Neural cell (in vitro differentiated cells): ENCODE measurements at regions not wholly inside any gene's neighbourhood (a gene's known extent, or its start where the extent isn't known, plus 50 kb on each side); places are given as distances from the start of the nearest gene placed in this dataset.

Experiments
- H2AFZ ChIP-seq: fragments of 200-600, 300-800 bp; sonication (generic), shearing (Covaris generic); 2 replicates; pipeline ENCODE4 v1.6.0; 2014; ENCODE audit warnings: low read depth, mild to moderate bottlenecking, antibody characterized with exemption, low read length, moderate library complexity
- H3F3A ChIP-seq: fragments of 200-600 bp; shearing (Covaris generic); 2 replicates; pipeline ENCODE4 v1.6.1; 2016; ENCODE audit warnings: mild to moderate bottlenecking, moderate library complexity, mixed read lengths, antibody characterized with exemption, low read length; ENCODE audit not compliant: insufficient read depth, poor library complexity, severe bottlenecking
- H3K27ac ChIP-seq: fragments of 200-600, 300-800 bp; sonication (generic), shearing (Covaris generic); 2 replicates; pipeline ENCODE4 v1.5.1; 2014; ENCODE audit warnings: mild to moderate bottlenecking, low read length, moderate library complexity
- H3K27me3 ChIP-seq: fragments of 300-800, 200-600 bp; sonication (generic), shearing (Covaris generic); 2 replicates; pipeline ENCODE4 v1.6.0; 2014; ENCODE audit warnings: mild to moderate bottlenecking, low read depth, low read length, moderate library complexity; ENCODE audit not compliant: insufficient read depth
- H3K36me3 ChIP-seq: fragments of 300-800, 200-600 bp; sonication (generic), shearing (Covaris generic); 2 replicates; pipeline ENCODE4 v1.5.1; 2014; ENCODE audit warnings: mild to moderate bottlenecking, antibody characterized with exemption, low read length, moderate library complexity; ENCODE audit not compliant: insufficient read depth
- H3K4me2 ChIP-seq: fragments of 300-800, 200-600 bp; sonication (generic), shearing (Covaris generic); 2 replicates; pipeline ENCODE4 v1.6.0; 2014; ENCODE audit warnings: mild to moderate bottlenecking, low read length
- H3K4me3 ChIP-seq: fragments of 300-800, 200-600 bp; sonication (generic), shearing (Covaris generic); 2 replicates; pipeline ENCODE4 v1.5.1; 2014; ENCODE audit warnings: mild to moderate bottlenecking, low read length, moderate library complexity
- H3K79me2 ChIP-seq: fragments of 200-600 bp; shearing (Covaris generic); replicated peaks from 2 replicates; pipeline ENCODE4 v1.6.0; 2014; ENCODE audit warnings: mild to moderate bottlenecking, low read length, moderate library complexity; ENCODE audit not compliant: insufficient read depth
- H3K9ac ChIP-seq: fragments of 300-800, 200-600 bp; sonication (generic), shearing (Covaris generic); 2 replicates; pipeline ENCODE4 v1.6.1; 2016; ENCODE audit warnings: mild to moderate bottlenecking, low read length, mixed read lengths
- H3K9me2 ChIP-seq: fragments of 200-600 bp; shearing (Covaris generic); 2 replicates; pipeline ENCODE4 v1.6.1; 2016; ENCODE audit warnings: mild to moderate bottlenecking, low read length, mixed read lengths; ENCODE audit not compliant: insufficient read depth
- H3K9me3 ChIP-seq: fragments of 200-600, 300-800 bp; sonication (generic), shearing (Covaris generic); 2 replicates; pipeline ENCODE4 v1.6.1; 2016; ENCODE audit warnings: mild to moderate bottlenecking, mixed run types, low read length, moderate library complexity, mixed read lengths
- H4K20me1 ChIP-seq: fragments of 200-600 bp; shearing (Covaris generic); 2 replicates; pipeline ENCODE4 v1.6.1; 2016; ENCODE audit warnings: mild to moderate bottlenecking, mixed run types; ENCODE audit not compliant: insufficient read depth
- EP300 ChIP-seq: fragments of 450-650 bp; conservative IDR thresholded peaks from 2 replicates; pipeline ENCODE4 v1.6.1; 2014; ENCODE audit warnings: antibody characterized with exemption, mild to moderate bottlenecking, moderate library complexity; ENCODE audit not compliant: poor library complexity, severe bottlenecking
- EZH2 ChIP-seq: fragments of 200-600, 300-800 bp; shearing (Covaris generic), sonication (generic); IDR thresholded peaks from 2 replicates; pipeline ENCODE4 v1.6.1; 2014; ENCODE audit warnings: antibody characterized with exemption, low read length, borderline replicate concordance, mild to moderate bottlenecking; ENCODE audit not compliant: insufficient read depth, poor library complexity, severe bottlenecking
- MXI1 ChIP-seq: fragments of 450-650 bp; conservative IDR thresholded peaks from 2 replicates; pipeline ENCODE4 v1.6.1; 2014; ENCODE audit warnings: antibody characterized with exemption, mild to moderate bottlenecking; ENCODE audit not compliant: poor library complexity, severe bottlenecking
- POLR2AphosphoS5 ChIP-seq: IDR thresholded peaks from 2 replicates; pipeline ENCODE4 v1.6.1; 2012
- RAD21 ChIP-seq: fragments of 450-650 bp; conservative IDR thresholded peaks from 2 replicates; pipeline ENCODE4 v1.6.1; 2014; ENCODE audit warnings: antibody characterized with exemption, mild to moderate bottlenecking, moderate library complexity
- SMC3 ChIP-seq: fragments of 450-650 bp; conservative IDR thresholded peaks from 2 replicates; pipeline ENCODE4 v1.6.1; 2014; ENCODE audit warnings: antibody characterized with exemption, mild to moderate bottlenecking, moderate library complexity; ENCODE audit not compliant: poor library complexity
- TAF1 ChIP-seq: IDR thresholded peaks from 2 replicates; pipeline ENCODE4 v1.6.1; 2012; ENCODE audit warnings: low read depth
- TF ChIP-seq, protein P1 (sequence below): fragments of 450-650 bp; IDR thresholded peaks from 2 replicates; pipeline ENCODE4 v1.5.1; 2014; ENCODE audit warnings: antibody characterized with exemption, mild to moderate bottlenecking, moderate library complexity; ENCODE audit not compliant: poor library complexity, severe bottlenecking
- TF ChIP-seq, protein P2 (sequence below): IDR thresholded peaks from 2 replicates; pipeline ENCODE4 v1.6.1; 2012; ENCODE audit warnings: borderline replicate concordance

DNA sequence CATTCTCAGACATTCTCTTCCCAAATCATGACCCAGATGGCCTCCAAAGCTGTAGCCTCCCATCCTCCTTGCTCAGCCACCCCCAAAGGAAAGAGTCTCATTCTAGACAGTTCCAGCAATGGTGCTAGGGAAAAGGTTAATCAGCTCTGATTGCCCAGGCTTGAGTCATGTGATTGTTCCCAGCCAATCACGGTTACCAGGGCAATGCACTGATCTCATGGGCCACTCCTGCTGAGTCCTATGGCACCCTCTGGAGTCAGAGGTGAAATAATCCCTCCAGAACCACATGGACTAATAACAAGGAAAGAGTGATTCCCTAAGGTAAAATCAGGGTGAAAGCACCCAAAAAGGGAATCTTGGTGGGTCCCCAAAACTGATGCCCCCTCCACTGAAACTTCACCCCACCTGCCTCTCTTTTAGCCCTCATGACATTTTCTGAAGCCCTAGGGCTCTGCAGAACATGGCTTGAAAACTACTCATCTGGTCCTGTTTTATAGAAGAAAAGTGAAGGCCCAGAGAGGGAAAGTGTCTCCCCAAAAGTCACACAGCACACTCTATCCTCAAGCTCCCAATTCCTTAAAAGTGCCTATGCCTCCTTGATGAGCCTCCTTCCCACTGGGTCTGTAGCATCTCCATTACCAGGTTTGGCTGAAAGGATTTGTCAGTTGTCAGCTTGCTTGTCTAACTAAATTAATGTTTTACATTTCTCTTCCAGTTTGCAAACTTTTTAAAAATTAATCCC lies 203.7 kb downstream of the MN1 start:
- H3K9me3 ChIP-seq = no peaks in the 10 kb centered on the region

DNA sequence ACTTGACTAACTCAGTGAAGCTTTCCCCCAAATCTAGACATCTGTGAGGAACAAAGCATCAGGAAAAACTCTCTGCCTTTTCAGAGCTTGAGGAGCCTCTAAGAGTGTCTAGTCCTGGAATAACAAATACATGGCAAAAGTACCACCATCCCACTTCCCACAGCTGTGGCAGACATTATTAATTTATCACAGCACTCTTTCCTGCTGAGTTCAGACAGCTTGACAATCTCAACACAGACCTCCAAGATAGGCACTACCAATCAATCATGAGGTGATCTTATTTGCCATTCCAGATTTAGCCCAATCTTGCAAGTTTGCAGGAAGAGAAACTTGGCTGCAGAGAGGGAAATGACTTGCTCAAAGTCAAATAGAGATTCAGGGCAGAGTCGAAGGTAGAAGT lies 202.8 kb downstream of the MN1 start:
- Histone ChIP-seq H3K9me2 (no peaks in the 10 kb centered on the region), H4K20me1 (no peaks in the 10 kb centered on the region), H3K4me2 (no peak overlapping the region), H3K9ac (no peak overlapping the region), H3F3A (no peaks in the 10 kb centered on the region), H3K36me3 (no peaks in the 10 kb centered on the region), H3K4me3 (no peak overlapping the region), H3K79me2 (no peaks in the 10 kb centered on the region), H3K27me3 (no peaks in the 10 kb centered on the region), H3K9me3 (no peaks in the 10 kb centered on the region), H3K27ac (no peak overlapping the region), H2AFZ (no peak overlapping the region)
- TF ChIP-seq RAD21 = no peak
- no peak for TF ChIP-seq MXI1
- TF ChIP-seq TAF1 = no peak
- TF ChIP-seq EZH2 = no peak
- no peak for TF ChIP-seq POLR2AphosphoS5
- no peak for TF ChIP-seq EP300
- no peak for TF ChIP-seq SMC3
- TF ChIP-seq, protein P1, sequence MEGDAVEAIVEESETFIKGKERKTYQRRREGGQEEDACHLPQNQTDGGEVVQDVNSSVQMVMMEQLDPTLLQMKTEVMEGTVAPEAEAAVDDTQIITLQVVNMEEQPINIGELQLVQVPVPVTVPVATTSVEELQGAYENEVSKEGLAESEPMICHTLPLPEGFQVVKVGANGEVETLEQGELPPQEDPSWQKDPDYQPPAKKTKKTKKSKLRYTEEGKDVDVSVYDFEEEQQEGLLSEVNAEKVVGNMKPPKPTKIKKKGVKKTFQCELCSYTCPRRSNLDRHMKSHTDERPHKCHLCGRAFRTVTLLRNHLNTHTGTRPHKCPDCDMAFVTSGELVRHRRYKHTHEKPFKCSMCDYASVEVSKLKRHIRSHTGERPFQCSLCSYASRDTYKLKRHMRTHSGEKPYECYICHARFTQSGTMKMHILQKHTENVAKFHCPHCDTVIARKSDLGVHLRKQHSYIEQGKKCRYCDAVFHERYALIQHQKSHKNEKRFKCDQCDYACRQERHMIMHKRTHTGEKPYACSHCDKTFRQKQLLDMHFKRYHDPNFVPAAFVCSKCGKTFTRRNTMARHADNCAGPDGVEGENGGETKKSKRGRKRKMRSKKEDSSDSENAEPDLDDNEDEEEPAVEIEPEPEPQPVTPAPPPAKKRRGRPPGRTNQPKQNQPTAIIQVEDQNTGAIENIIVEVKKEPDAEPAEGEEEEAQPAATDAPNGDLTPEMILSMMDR = no peak
- TF ChIP-seq, protein P2, sequence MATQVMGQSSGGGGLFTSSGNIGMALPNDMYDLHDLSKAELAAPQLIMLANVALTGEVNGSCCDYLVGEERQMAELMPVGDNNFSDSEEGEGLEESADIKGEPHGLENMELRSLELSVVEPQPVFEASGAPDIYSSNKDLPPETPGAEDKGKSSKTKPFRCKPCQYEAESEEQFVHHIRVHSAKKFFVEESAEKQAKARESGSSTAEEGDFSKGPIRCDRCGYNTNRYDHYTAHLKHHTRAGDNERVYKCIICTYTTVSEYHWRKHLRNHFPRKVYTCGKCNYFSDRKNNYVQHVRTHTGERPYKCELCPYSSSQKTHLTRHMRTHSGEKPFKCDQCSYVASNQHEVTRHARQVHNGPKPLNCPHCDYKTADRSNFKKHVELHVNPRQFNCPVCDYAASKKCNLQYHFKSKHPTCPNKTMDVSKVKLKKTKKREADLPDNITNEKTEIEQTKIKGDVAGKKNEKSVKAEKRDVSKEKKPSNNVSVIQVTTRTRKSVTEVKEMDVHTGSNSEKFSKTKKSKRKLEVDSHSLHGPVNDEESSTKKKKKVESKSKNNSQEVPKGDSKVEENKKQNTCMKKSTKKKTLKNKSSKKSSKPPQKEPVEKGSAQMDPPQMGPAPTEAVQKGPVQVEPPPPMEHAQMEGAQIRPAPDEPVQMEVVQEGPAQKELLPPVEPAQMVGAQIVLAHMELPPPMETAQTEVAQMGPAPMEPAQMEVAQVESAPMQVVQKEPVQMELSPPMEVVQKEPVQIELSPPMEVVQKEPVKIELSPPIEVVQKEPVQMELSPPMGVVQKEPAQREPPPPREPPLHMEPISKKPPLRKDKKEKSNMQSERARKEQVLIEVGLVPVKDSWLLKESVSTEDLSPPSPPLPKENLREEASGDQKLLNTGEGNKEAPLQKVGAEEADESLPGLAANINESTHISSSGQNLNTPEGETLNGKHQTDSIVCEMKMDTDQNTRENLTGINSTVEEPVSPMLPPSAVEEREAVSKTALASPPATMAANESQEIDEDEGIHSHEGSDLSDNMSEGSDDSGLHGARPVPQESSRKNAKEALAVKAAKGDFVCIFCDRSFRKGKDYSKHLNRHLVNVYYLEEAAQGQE = no peak

More for the DNA sequence above, 203.7 kb downstream of the MN1 start:
- Histone ChIP-seq H3K79me2 (no peaks in the 10 kb centered on the region), H3K9me2 (no peaks in the 10 kb centered on the region), H3K27me3 (no peaks in the 10 kb centered on the region), H4K20me1 (no peaks in the 10 kb centered on the region), H3K4me3 (no peak overlapping the region), H3K36me3 (no peaks in the 10 kb centered on the region), H2AFZ (no peak overlapping the region), H3K4me2 (no peak overlapping the region), H3K27ac (no peak overlapping the region), H3F3A (no peaks in the 10 kb centered on the region), H3K9ac (no peak overlapping the region)
- TF ChIP-seq POLR2AphosphoS5 = no peak
- TF ChIP-seq SMC3 = no peak
- TF ChIP-seq EZH2 = no peak
- no peak for TF ChIP-seq EP300
- TF ChIP-seq, protein P1 = no peak
- TF ChIP-seq MXI1 = no peak
- TF ChIP-seq RAD21 = no peak
- TF ChIP-seq, protein P2 = no peak
- no peak for TF ChIP-seq TAF1
